SU-DHL-6 (cell line): ENCODE measurements at regions not wholly inside any gene's neighbourhood (a gene's known extent, or its start where the extent isn't known, plus 50 kb on each side); places are given as distances from the start of the nearest gene placed in this dataset.

Experiments
- H2AFZ ChIP-seq: fragments of 200-600 bp; sonication (generic); 2 replicates; pipeline ENCODE4 v1.6.1; 2014; ENCODE audit warnings: low read depth, mild to moderate bottlenecking, moderate library complexity, mixed read lengths, antibody characterized with exemption, low read length; ENCODE audit not compliant: severe bottlenecking
- H3F3A ChIP-seq: fragments of 200-600 bp; shearing (Covaris generic); 2 replicates; pipeline ENCODE4 v1.6.0; 2016; ENCODE audit warnings: antibody characterized with exemption, mild to moderate bottlenecking; ENCODE audit not compliant: insufficient read depth
- H3K27ac ChIP-seq: fragments of 200-600 bp; sonication (generic); 2 replicates; pipeline ENCODE4 v1.5.1; 2016; ENCODE audit warnings: low read depth, mild to moderate bottlenecking, low read length, moderate library complexity, mixed read lengths
- H3K27me3 ChIP-seq: fragments of 200-600 bp; sonication (generic), shearing (Covaris generic); 2 replicates; pipeline ENCODE4 v1.6.0; 2014; ENCODE audit warnings: mild to moderate bottlenecking, low read length
- H3K36me3 ChIP-seq: fragments of 200-600 bp; sonication (generic); 2 replicates; pipeline ENCODE4 v1.6.1; 2014; ENCODE audit warnings: mild to moderate bottlenecking, low read length, mixed read lengths
- H3K4me2 ChIP-seq: fragments of 300-600, 200-600 bp; shearing (Covaris generic), sonication (generic); 2 replicates; pipeline ENCODE4 v1.6.0; 2014; ENCODE audit warnings: low read length, low read depth, mild to moderate bottlenecking; ENCODE audit not compliant: poor library complexity, severe bottlenecking
- H3K4me3 ChIP-seq: fragments of 200-600 bp; sonication (generic); 2 replicates; pipeline ENCODE4 v1.5.1; 2014; ENCODE audit warnings: antibody characterized with exemption, low read length, mild to moderate bottlenecking, mixed read lengths; ENCODE audit not compliant: insufficient read depth, poor library complexity, severe bottlenecking
- H3K79me2 ChIP-seq: fragments of 200-600 bp; sonication (generic); 2 replicates; pipeline ENCODE4 v1.6.1; 2014; ENCODE audit warnings: mild to moderate bottlenecking, low read length, moderate library complexity; ENCODE audit not compliant: insufficient read depth
- H3K9ac ChIP-seq: fragments of 200-600 bp; sonication (generic); 2 replicates; pipeline ENCODE4 v1.7.0; 2014; ENCODE audit warnings: mild to moderate bottlenecking, low read length
- H3K9me2 ChIP-seq: fragments of 200-600 bp; sonication (generic); replicated peaks from 2 replicates; pipeline ENCODE4 v1.6.1; 2014; ENCODE audit warnings: low read length; ENCODE audit not compliant: insufficient read depth
- H3K9me3 ChIP-seq: fragments of 200-600 bp; sonication (generic); 2 replicates; pipeline ENCODE4 v1.6.1; 2014; ENCODE audit warnings: low read length, mixed read lengths; ENCODE audit not compliant: insufficient read depth
- H4K20me1 ChIP-seq: fragments of 200-600 bp; sonication (generic); 2 replicates; pipeline ENCODE4 v1.6.1; 2014; ENCODE audit warnings: low read depth, mild to moderate bottlenecking, antibody characterized with exemption, low read length, moderate library complexity, mixed read lengths
- CTCF ChIP-seq: fragments of 200-600 bp; sonication (generic); IDR thresholded peaks from one replicate; pipeline ENCODE4 v1.5.1; 2017; ENCODE audit warnings: antibody characterized with exemption, mild to moderate bottlenecking, low read length, moderate library complexity; ENCODE audit not compliant: insufficient read depth, poor library complexity, severe bottlenecking
- EZH2phosphoT487 ChIP-seq: fragments of 200-600 bp; sonication (generic), shearing (Covaris generic); conservative IDR thresholded peaks from 2 replicates; pipeline ENCODE4 v1.6.1; 2018; ENCODE audit warnings: mild to moderate bottlenecking, antibody characterized with exemption, low read length, moderate library complexity, mixed read lengths

- Histone ChIP-seq H3K36me3 (no peaks in the 10 kb centered on the region), H3K4me2 (no peak overlapping the region), H3F3A (no peaks in the 10 kb centered on the region), H3K9me2 (no peaks in the 10 kb centered on the region), H3K27ac (no peak overlapping the region), H3K79me2 (no peaks in the 10 kb centered on the region), H3K4me3 (no peak overlapping the region), H4K20me1 (no peaks in the 10 kb centered on the region), H3K27me3 (no peaks in the 10 kb centered on the region), H3K9ac (no peak overlapping the region), H2AFZ (no peak overlapping the region), H3K9me3 (no peaks in the 10 kb centered on the region)
- TF ChIP-seq CTCF (no peak), EZH2phosphoT487 (no peak)
Measured at GRCh38 chr4:45944000-45944399, 179.9 kb downstream of the GABRG1 start.

GRCh38 chr4:45939056-45939455, 184.8 kb downstream of the GABRG1 start:
- H3K9me2 ChIP-seq = no peaks in the 10 kb centered on the region
- H3F3A ChIP-seq = no peaks in the 10 kb centered on the region
- no peaks in the 10 kb centered on the region for H3K79me2 ChIP-seq
- no peaks in the 10 kb centered on the region for H3K36me3 ChIP-seq
- H4K20me1 ChIP-seq = no peaks in the 10 kb centered on the region
- no peaks in the 10 kb centered on the region for H3K9me3 ChIP-seq
- H3K9ac ChIP-seq = no peak overlapping the region
- no peak overlapping the region for H3K4me2 ChIP-seq
- no peaks in the 10 kb centered on the region for H3K27me3 ChIP-seq
- TF ChIP-seq CTCF (no peak), EZH2phosphoT487 (no peak)
- H2AFZ ChIP-seq = no peak overlapping the region
- H3K27ac ChIP-seq = no peak overlapping the region
- H3K4me3 ChIP-seq = no peak overlapping the region

- no peaks in the 10 kb centered on the region for H3K79me2 ChIP-seq
- H3K9me2 ChIP-seq = no peaks in the 10 kb centered on the region
- no peak for TF ChIP-seq EZH2phosphoT487
- TF ChIP-seq CTCF = no peak
- no peaks in the 10 kb centered on the region for H3F3A ChIP-seq
- H3K9ac ChIP-seq = no peak overlapping the region
- H4K20me1 ChIP-seq = no peaks in the 10 kb centered on the region
- H3K9me3 ChIP-seq = no peaks in the 10 kb centered on the region
- no peak overlapping the region for H2AFZ ChIP-seq
- H3K4me2 ChIP-seq = no peak overlapping the region
- no peak overlapping the region for H3K27ac ChIP-seq
- H3K27me3 ChIP-seq = no peaks in the 10 kb centered on the region
- H3K4me3 ChIP-seq = no peak overlapping the region
- no peaks in the 10 kb centered on the region for H3K36me3 ChIP-seq
Measured at GRCh38 chr4:45931154-45931553, 192.7 kb downstream of the GABRG1 start.
